NCI-H82 (cell line): ENCODE measurements at regions not wholly inside any gene's neighbourhood (a gene's known extent, or its start where the extent isn't known, plus 50 kb on each side); places are given as distances from the start of the nearest gene placed in this dataset.

Experiments
- DNase-seq: peaks from one replicate; lab custom pipeline; 2025; lab: John Stamatoyannopoulos, UW

GRCh38 chr18:27826101-27826500 is 350.8 kb downstream of the CDH2 start:
- DNase-seq, result no peak

- DNase-seq, result no peak
Measured at GRCh38 chr18:27825689-27826088, 351.2 kb downstream of the CDH2 start.

- peak; percentile 63 for DNase-seq
Measured at GRCh38 chr18:27824841-27825681, 351.9 kb downstream of the CDH2 start.

- no peak for DNase-seq
Measured at GRCh38 chr18:27824275-27824674, 352.7 kb downstream of the CDH2 start.

GRCh38 chr18:27823053-27823452 is 353.9 kb downstream of the CDH2 start:
- DNase-seq, result no peak

- no peak for DNase-seq
Measured at GRCh38 chr18:27808683-27809082, 368.2 kb downstream of the CDH2 start.

- DNase-seq, result no peak
Measured at GRCh38 chr18:27803957-27804356, 373.0 kb downstream of the CDH2 start.

- no peak for DNase-seq
Measured at GRCh38 chr18:27797484-27797883, 379.4 kb downstream of the CDH2 start.

GRCh38 chr18:27794181-27794926 is 382.6 kb downstream of the CDH2 start:
- DNase-seq, result no peak

- no peak for DNase-seq
Measured at GRCh38 chr18:27793013-27793785, 383.7 kb downstream of the CDH2 start.

- DNase-seq, result no peak
Measured at GRCh38 chr18:27789406-27789805, 387.5 kb downstream of the CDH2 start.

- DNase-seq, result no peak
Measured at GRCh38 chr18:27787547-27787946, 389.4 kb downstream of the CDH2 start.

- DNase-seq, result no peak
Measured at GRCh38 chr18:27785815-27786471, 391.0 kb downstream of the CDH2 start.

GRCh38 chr18:27780061-27780745 is 396.7 kb downstream of the CDH2 start:
- no peak for DNase-seq

GRCh38 chr18:27778925-27779324 is 398.0 kb downstream of the CDH2 start:
- DNase-seq, result no peak

GRCh38 chr18:27778441-27778840 is 398.5 kb downstream of the CDH2 start:
- peak; percentile 33 for DNase-seq

GRCh38 chr18:27772081-27772480 is 404.8 kb downstream of the CDH2 start:
- DNase-seq, result no peak

GRCh38 chr18:27771571-27771970 is 405.4 kb downstream of the CDH2 start:
- DNase-seq, result no peak

GRCh38 chr18:27769152-27769551 is 407.8 kb downstream of the CDH2 start:
- DNase-seq, result no peak

GRCh38 chr18:27763936-27764335 is 413.0 kb downstream of the CDH2 start:
- DNase-seq, result no peak

GRCh38 chr18:27763341-27763740 is 413.6 kb downstream of the CDH2 start:
- DNase-seq, result no peak
